Right lobe of liver (tissue), 6 donors: ENCODE measurements at regions not wholly inside any gene's neighbourhood (a gene's known extent, or its start where the extent isn't known, plus 50 kb on each side); places are given as distances from the start of the nearest gene placed in this dataset.
"Not testable (repeated sequence)": the region's sequence is repeated elsewhere in the genome, so short reads cannot be mapped to it uniquely, and the experiment has no call there.

ENCODE experiments used
- ATAC-seq, 4 donors: fragments of 200-7000 bp; cut with Tn5 transposase; one replicate each; pipeline ENCODE4 v1.9.1; 2020; ENCODE audit warnings: mild to moderate bottlenecking in 4 of 4, moderate library complexity in 4 of 4
- DNase-seq, 3 donors: peaks; one replicate each; pipeline ENCODE4 v3.0.0-alpha.2; 2020
- H3K27ac ChIP-seq, 3 donors: fragments of 200-600 bp; one replicate each; pipeline ENCODE4 v1.8.0; 2022
- H3K27me3 ChIP-seq, 2 donors: fragments of 200-600 bp; one replicate each; pipeline ENCODE4 v1.8.0; 2022
- H3K36me3 ChIP-seq, 4 donors: fragments of 200-600 bp; sonication (generic) in 1 of 4; one replicate each; pipeline versions ENCODE4 v1.5.1 to v1.8.0; 2017 to 2022; ENCODE audit warnings: control low read depth in 1 of 4
- H3K4me1 ChIP-seq, 4 donors: fragments of 200-600 bp; sonication (generic) in 1 of 4; one replicate each; pipeline versions ENCODE4 v1.5.1 to v1.8.0; 2017 to 2022; ENCODE audit warnings: control low read depth in 1 of 4
- H3K4me3 ChIP-seq, 3 donors: fragments of 200-600 bp; one replicate each; pipeline ENCODE4 v1.8.0; 2022
- H3K9me3 ChIP-seq, 4 donors: fragments of 200-600 bp; sonication (generic) in 1 of 4; one replicate each; pipeline versions ENCODE4 v1.5.1 to v1.8.0; 2017 to 2022; ENCODE audit warnings: control low read depth in 1 of 4
- POLR2A ChIP-seq: fragments of 450-650 bp; IDR thresholded peaks from one replicate; pipeline ENCODE4 v1.6.1; 2017; ENCODE audit warnings: antibody characterized with exemption, mild to moderate bottlenecking
- WGBS: methylation state at CpG from one replicate; pipeline ENCODE4 v1.1.6; 2018; ENCODE audit warnings: low coverage, low lambda C conversion rate; ENCODE audit not compliant: insufficient coverage; ENCODE audit errors: missing lambda C conversion rate; 5-methylcytosine and 5-hydroxymethylcytosine counted together
- intact Hi-C, 2 donors: fragments of 100-400 bp; cut with DNase I; formaldehyde crosslinking; loops; one replicate each; pipeline versions ENCODE4 v1.11.2 to v1.14.1; 2022
- TF ChIP-seq, protein P1 (sequence below), 4 donors: fragments of 200-600 bp in 3 of 4; fragments of 450-650 bp in 1 of 4; IDR thresholded peaks; one replicate each; pipeline versions ENCODE4 v1.5.1 to v1.8.0; 2016 to 2022; ENCODE audit warnings: antibody characterized with exemption in 4 of 4, mild to moderate bottlenecking in 2 of 4
- donor health status: DM: no; HTN: yes; CAD: no.
- donor health status: DM: no; HTN: no; CAD: no.
- donor health status: DM: no; HTN: no; CAD: no.
- donor health status: DM: no; HTN: yes; CAD: no.
- donor health status: DM: no; HTN: yes; CAD: no.

- no peaks in the 10 kb centered on the region for H3K27me3 ChIP-seq
- H3K4me1 ChIP-seq: no peaks in the 10 kb centered on the region
- no peak overlapping the region for H3K27ac ChIP-seq
- no peaks in the 10 kb centered on the region for H3K9me3 ChIP-seq
- ATAC-seq (no peak), DNase-seq (no peak)
- H3K36me3 ChIP-seq: no peaks in the 10 kb centered on the region
- WGBS: 56% methylated on average over 2 of the region's 2 CpGs
- TF ChIP-seq POLR2A: no peak
- TF ChIP-seq, protein P1, sequence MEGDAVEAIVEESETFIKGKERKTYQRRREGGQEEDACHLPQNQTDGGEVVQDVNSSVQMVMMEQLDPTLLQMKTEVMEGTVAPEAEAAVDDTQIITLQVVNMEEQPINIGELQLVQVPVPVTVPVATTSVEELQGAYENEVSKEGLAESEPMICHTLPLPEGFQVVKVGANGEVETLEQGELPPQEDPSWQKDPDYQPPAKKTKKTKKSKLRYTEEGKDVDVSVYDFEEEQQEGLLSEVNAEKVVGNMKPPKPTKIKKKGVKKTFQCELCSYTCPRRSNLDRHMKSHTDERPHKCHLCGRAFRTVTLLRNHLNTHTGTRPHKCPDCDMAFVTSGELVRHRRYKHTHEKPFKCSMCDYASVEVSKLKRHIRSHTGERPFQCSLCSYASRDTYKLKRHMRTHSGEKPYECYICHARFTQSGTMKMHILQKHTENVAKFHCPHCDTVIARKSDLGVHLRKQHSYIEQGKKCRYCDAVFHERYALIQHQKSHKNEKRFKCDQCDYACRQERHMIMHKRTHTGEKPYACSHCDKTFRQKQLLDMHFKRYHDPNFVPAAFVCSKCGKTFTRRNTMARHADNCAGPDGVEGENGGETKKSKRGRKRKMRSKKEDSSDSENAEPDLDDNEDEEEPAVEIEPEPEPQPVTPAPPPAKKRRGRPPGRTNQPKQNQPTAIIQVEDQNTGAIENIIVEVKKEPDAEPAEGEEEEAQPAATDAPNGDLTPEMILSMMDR (IDR thresholded peaks at IDR 0.05): no peak
- intact Hi-C loops: no loop called here
- no peak overlapping the region for H3K4me3 ChIP-seq
These were observed 380.1 kb upstream of the RIOK2 start for GRCh38 chr5:97563050-97563657.

GRCh38 chr5:97568382-97568781 lies 385.3 kb upstream of the RIOK2 start:
- intact Hi-C loops: no loop called here
- DNase-seq (no peak), ATAC-seq (no peak)
- H3K4me3 ChIP-seq: no peak overlapping the region
- TF ChIP-seq POLR2A: no peak
- TF ChIP-seq, protein P1 (IDR thresholded peaks at IDR 0.05): no peak
- no peaks in the 10 kb centered on the region for H3K36me3 ChIP-seq
- no peaks in the 10 kb centered on the region for H3K4me1 ChIP-seq
- H3K27ac ChIP-seq: no peak overlapping the region
- no peaks in the 10 kb centered on the region for H3K27me3 ChIP-seq
- H3K9me3 ChIP-seq: no peaks in the 10 kb centered on the region

DNA sequence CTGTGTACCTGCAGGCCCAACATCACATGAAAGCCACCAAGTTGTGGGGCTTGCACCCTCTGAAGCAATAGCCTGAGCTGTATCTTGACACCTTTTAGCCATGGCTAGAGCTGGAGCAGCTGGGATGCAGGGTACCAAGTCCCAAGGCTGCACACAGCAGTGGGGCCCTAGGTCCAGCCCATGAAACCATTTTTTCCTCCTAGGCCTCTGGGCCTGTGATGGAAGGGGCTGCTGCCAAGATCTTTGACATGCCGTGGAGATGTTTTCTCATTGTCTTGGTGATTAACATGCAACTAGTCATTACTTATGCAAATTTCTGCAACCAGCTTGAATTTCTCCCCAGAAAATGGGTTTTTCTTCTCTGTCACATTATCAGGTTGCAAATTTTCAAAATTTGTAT lies 387.2 kb upstream of the RIOK2 start:
- no CpG with 5 or more reads among the region's 1 CpG for WGBS
- H3K4me1 ChIP-seq: no peaks in the 10 kb centered on the region
- H3K27ac ChIP-seq: no peak overlapping the region
- H3K4me3 ChIP-seq: no peak overlapping the region
- H3K36me3 ChIP-seq: no peaks in the 10 kb centered on the region
- intact Hi-C loops: no loop called here
- ATAC-seq (no peak), DNase-seq (no peak)
- H3K9me3 ChIP-seq: no peaks in the 10 kb centered on the region
- H3K27me3 ChIP-seq: no peaks in the 10 kb centered on the region
- TF ChIP-seq, protein P1 (IDR thresholded peaks at IDR 0.05): no peak
- TF ChIP-seq POLR2A: no peak

- no peaks in the 10 kb centered on the region for H3K9me3 ChIP-seq
- H3K27ac ChIP-seq: no peak overlapping the region
- H3K36me3 ChIP-seq: no peaks in the 10 kb centered on the region
- DNase-seq (no peak), ATAC-seq (no peak)
- H3K4me3 ChIP-seq: no peak overlapping the region
- intact Hi-C loops: no loop called here
- no peak for TF ChIP-seq POLR2A
- TF ChIP-seq, protein P1 (IDR thresholded peaks at IDR 0.05): no peak
- no peaks in the 10 kb centered on the region for H3K27me3 ChIP-seq
- no peaks in the 10 kb centered on the region for H3K4me1 ChIP-seq
- WGBS: 29% methylated on average over 1 of the region's 1 CpG
These were observed 392.3 kb upstream of the RIOK2 start for GRCh38 chr5:97575322-97575721.

- no peak for DNase-seq
- Histone ChIP-seq H3K4me1 (no peaks in the 10 kb centered on the region), H3K9me3 (no peaks in the 10 kb centered on the region), H3K36me3 (no peaks in the 10 kb centered on the region), H3K27ac (no peak overlapping the region), H3K4me3 (no peak overlapping the region), H3K27me3 (no peaks in the 10 kb centered on the region)
- 35% methylated on average over 2 of the region's 2 CpGs for WGBS
- no peak for ATAC-seq
- TF ChIP-seq, protein P1 (IDR thresholded peaks at IDR 0.05): no peak
- no peak for TF ChIP-seq POLR2A
- intact Hi-C loops: no loop called here
These were observed 393.9 kb upstream of the RIOK2 start for GRCh38 chr5:97576956-97577355.

- DNase-seq: peak in 1 of 3 donors; percentile 14
- H3K9me3 ChIP-seq, H3K27ac ChIP-seq, ATAC-seq, H3K4me1 ChIP-seq, intact Hi-C loops, H3K27me3 ChIP-seq, H3K4me3 ChIP-seq, H3K36me3 ChIP-seq: not testable (repeated sequence)
- 90% methylated on average over 2 of the region's 29 CpGs for WGBS
These were observed 396.9 kb upstream of the RIOK2 start for GRCh38 chr5:97579977-97580376.
